IPS-NIHi7 (cell line): ENCODE measurements at regions not wholly inside any gene's neighbourhood (a gene's known extent, or its start where the extent isn't known, plus 50 kb on each side); places are given as distances from the start of the nearest gene placed in this dataset.

Experiments used
- DNase-seq: peaks from one replicate; pipeline ENCODE4 v3.0.0; 2012; ENCODE audit warnings: mixed read lengths; ENCODE audit errors: extremely low spot score

DNA sequence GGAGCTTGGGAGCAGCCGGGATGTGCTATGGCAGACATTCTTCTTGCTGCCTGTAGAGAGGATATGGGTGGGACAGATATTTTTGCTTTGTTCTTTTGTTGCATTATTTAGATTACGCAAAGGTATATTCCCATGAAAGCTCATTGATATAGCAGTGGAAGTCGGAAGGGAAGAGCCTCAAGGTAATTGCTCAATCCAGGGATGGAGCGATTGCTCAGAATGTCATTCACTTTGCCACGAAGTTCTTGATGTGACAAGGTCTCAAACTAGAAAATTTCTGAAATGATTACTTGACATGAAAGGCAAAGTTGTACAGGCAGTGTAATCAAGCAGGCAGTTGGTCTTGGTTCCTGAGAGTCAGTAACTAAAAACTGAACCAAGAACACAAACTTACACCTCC, 615.6 kb upstream of the CDH4 start:
- DNase-seq: no peak

DNA sequence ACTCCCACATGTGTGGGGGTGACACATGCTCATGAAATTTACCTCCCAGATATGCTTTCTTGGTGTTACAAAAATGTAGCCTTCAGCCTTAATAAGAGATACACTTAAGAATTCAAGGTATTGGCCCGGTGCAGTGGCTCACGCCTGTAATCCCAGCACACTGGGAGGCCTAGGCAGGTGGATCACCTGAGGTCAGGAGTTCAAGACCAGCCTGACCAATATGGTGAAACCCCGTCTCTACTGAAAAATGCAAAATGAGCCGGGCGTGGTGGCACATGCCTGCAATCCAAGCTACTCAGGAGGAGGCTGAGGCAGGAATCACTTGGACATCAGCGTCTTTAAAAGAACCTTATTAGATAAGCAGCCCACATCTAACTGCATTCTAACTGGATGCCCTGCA, 614.3 kb upstream of the CDH4 start:
- DNase-seq: no peak

DNA sequence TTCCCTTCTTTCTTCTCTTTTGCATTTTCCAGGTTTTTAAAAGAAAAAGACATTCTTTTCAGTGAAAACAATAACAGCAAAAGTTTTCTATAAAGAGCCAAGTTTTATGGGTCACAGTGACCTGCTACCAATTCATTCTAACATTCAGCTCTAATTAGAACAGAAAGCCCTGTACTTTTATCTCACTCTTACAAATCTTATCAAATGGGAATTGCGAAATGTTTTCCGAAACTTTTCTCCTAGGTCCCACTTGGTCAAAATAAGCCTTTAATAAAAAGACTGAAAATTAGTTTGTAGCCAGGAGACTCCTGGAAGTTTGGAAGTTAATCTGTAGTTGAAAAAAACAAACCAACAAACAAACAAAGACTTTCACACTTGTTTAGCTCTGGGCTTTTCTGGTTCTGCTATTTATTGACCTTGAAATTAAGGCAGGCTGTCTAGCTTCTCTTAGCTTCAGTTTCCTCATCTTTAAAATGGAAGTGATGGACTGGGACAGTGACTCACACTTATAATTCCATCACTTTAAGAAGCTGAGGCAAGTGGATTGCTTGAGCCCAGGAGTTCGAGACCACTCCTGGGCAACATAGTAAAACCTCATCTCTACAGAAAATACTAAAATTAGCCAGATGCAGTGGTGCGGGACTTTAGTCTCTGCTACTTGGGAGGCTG, 613.5 kb upstream of the CDH4 start:
- no peak for DNase-seq

DNA sequence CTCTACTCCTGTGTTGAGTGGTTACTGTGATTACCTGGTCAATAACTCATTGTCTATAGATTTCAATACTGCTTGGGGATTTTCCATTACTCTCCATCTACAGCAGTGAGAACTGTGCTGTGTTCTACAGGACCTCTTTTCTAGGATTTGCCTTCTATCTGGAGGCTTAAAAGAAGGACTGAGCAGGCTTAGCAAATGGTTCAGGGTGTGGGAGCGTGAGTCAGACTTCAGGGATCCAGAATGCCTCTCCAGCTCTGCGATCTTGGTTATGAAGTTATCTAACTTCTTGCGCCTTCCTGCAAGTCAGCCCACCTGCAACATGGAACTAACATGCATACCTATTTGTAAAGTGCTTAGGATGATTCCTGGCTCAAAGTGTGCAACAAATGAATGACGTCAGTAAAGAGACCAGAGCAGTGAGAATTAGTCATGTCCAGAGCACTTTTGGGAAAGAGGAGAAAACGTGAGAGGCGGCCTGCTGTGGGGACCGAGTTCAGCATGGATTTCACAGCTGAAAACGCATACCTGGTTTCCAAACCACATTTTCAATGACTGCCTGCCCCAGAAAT, 610.1 kb upstream of the CDH4 start:
- DNase-seq: no peak

DNA sequence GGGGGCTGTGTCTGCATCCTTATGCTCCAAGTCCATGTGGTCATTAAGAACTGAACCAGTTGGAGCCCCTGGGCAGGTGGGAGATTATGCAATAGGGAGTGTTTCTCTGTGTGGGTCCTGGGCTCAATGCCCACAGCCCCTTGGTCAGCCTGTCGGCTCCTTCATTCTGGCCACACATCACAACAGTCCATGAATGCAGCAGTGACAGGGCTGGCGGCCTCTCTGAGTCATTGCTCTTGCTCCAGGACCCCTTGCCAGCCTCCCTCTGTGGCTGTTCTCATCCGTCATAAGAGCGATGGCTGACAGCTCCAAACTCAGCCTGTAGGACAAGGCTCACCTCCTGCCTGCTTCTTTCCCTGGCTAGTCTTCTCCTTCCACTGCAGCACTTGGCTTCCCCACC, 609.5 kb upstream of the CDH4 start:
- DNase-seq: no peak

DNA sequence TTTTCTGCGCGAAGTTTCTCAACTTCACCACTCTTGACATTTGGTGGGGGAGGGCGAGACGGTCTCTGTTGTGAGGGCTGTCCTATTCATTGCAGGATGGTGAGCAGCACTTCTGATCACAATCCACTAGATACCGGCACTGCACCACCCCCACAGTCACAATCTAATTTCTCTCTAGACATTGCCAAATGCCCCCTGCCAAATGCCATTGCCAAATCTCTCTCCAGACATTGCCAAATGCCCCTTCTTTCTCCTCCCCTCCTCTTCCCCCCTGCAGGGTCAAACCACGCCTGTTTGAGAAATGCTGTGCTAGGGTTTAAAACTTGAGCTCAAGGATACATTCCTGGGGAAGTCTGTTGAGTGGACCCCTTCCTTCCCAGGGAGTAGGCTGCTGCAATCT, 603.5 kb upstream of the CDH4 start:
- no peak for DNase-seq

DNA sequence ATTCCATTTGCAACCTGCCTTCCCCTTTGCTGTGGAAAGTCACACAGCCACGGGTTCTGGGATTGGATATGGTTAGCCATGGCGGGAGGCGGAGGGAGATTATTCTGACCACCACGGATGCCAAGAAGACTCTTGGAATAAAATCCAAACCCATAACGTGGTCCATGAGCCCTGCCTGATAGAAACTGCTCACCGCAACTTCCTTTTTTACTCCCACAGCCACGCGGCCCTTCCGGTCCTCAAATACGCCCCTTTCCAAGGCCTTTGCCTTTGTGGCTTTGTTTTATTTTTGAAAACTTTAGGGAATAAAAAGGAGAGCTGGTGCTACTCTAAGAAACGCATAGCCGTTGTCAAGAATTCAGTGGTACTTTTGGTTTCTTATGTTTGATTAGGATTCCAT, 602.5 kb upstream of the CDH4 start:
- no peak for DNase-seq

DNA sequence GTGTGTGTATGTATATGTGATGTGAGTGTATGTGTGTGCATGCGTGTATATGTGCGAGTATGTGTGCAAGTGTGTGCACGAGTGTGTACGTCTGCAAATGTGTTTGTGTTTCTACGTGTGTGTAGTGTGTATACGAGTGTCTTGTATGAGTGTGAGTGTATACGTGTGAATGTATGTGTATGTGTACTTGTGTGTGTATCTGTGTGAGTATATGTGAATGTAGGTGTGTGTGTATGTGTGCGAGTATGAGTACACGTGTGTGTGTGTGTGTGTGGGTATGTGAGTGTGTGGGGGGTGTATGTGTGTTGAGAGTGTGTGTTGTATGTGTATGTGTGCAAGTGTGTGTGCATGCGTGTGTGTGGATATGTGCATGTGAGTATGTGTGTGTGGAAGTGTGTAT, 602.0 kb upstream of the CDH4 start:
- no peak for DNase-seq

DNA sequence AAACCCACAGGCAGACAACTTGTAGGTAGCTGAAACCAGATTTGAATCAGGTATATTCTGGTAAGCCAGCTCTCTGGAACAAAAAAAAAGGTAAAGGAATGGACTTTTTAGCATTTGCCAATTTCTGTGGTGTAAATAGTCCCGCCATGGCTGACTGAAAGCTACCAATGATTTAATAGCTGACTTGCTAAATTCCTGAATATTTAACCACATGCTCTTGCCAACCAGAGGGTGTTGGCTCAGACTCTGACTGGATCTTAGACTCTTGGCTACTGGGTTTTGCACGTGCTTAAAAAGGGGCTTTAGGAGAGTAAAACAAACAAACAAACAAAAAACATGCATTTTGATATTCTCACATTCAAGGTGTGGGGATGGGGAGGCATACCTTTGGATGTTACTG, 600.0 kb upstream of the CDH4 start:
- DNase-seq: no peak

DNA sequence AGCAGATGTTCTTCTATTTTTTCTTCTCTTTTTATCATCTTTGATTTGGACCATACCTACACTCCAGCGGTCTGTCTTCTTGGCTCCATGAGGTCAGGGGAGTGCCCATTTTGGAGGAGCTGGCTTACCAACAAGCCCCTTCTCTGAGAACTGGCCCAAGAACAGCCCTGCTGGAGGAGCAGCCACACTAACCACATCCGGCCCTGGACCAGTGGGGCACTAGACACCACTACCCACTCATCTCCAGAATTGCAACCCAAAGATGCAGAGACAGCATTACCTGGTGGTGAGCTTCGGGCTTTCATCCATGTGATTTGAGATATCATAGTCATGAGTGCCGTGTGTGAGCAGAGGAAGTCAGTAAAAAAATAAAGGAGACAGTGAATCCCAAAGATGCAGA, 599.4 kb upstream of the CDH4 start:
- DNase-seq: no peak

DNA sequence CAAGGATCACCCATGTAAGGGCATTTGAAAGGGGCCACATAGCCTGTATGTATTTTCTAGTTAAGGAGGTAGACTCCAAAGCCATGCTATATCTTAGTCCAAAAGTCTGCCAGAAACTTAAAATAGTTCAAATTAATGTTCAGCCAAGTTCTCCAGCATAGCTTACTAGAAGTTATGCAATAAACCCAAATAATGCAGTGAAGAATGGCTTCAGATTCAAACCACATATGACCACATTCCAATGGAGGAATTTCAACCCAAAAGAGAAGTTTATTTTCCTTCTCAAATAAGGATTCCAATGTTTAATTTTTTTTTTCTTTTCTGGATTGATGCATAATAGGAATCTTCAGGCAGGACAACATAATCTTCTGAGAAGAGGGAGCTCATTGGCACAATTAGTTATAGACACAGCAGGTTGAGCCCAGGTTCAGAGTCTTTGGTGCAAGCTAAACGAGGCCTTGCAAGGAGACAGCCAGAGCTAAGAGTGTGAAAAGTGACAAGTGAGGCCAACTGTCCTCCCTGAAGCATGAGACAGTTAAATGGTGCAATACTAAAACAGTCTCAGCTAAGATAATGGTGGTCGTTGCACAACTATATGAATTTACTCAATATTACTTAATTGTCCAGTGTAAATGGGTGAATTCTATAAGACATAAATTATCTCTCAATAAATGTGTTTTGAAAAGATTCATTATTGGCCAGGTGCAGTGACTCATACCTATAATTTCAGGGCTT, 598.8 kb upstream of the CDH4 start:
- DNase-seq: no peak

DNA sequence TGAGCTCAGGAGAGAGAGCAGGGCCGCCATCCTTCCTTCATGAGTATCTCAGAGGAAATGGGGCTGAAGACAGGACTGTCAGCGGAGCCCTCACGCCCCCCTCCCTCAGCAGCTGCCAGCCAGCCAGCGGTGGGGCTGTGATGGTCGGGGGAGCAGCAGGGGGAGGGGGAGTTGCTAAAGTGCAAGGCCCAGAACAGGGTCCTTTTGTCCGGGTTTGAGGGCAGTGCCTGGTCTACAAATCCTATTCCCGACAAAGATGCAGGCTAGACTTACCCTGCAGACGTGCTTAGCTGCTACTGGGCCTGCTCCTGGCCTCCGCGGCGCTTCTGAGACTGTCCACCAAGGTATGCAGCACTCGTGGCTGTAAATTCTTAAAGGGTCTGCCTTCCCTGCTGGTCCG, 593.4 kb upstream of the CDH4 start:
- DNase-seq: no peak

DNA sequence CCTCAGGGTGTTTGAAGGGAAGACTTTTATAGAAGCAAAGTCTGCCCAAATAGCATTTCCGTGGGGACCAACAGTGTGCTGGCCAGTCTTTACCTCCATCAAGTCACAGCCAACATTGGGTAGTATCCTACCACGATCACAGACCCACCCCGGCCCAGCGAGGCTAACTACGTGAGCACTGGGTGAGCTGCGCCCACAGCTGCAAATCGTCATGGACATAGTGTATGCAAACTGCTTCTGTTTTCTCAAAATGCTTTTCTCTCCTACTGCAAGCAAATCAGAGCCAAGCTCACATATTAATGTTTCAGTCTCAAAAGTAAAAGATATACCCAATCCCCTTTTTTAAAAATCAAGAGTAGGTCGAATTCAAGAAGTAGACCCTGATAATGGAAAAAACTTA, 592.8 kb upstream of the CDH4 start:
- DNase-seq: no peak

DNA sequence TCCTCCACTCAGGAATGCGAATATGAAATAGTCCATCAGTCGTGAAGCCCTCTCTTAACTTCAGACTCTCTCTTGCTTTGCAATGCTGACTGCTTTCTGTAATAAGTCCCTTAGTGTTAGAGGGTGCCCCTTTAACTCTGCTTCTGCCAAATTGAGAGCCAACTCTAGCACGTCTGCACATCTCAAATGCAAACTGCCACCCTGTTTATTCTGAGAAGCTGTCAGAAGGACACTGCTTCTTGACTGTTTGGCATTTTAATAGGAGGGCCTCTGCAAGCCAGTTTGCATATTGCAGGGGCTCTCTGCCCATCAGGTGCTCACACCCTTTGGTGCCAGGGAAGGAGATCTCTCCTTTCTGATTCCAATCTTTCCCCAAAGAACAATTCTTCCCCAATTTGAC, 589.8 kb upstream of the CDH4 start:
- no peak for DNase-seq

DNA sequence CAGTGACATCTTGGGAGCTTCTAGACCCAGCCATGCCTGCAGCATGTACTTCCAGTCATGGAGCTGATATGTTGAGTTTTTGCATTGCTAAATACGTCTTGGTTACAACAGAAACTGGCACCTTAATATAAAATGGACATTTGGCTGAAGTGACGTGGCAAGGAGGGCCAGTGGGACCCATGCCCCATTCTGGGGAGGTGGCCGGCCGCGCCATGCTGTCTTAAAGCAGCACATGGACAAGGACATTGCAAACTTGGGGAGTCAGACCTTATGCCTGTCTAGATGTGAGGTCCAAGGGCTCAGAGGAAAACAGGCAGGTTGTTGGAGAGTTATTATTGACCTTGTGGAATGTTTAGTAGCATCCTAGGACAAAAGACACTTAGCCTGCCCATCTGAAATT, 588.0 kb upstream of the CDH4 start:
- no peak for DNase-seq

DNA sequence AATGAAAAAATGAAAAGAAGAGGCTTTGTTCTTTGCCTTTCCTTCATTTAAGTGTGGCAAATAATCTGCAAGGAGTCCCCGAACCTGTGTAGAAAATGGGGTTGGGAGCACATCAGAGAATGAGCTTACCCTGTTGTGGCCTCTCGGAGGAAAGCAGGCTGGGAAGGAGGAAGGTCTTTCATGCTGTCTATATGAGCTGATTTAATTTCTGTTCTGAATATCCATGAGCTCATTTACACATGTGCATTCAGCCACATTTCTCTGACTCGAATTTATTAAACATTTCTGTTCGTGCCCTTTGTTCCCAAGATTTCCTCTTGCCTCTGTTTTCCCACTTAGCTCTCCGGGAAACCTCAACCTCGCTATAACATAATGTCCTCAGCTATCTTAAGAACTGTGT, 584.4 kb upstream of the CDH4 start:
- DNase-seq: no peak

DNA sequence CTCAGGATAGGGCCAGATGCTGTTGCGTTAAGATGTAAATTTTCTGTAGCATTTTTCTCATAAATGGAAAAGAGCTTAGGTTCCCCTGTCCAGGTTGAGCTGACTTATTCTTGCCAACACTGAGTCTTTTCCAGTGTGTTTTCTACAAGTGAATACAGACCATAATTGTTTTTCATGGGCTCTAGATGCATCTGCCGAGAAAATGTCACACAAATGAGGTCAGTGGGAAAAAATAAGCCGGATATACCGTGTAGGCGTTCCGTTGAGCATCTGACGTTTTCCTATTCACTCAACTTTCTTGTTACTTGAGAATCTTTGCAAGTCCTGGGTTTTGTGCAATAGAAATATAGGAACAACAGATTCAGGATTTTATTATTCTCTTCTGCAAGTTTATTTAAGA, 582.9 kb upstream of the CDH4 start:
- DNase-seq: no peak

DNA sequence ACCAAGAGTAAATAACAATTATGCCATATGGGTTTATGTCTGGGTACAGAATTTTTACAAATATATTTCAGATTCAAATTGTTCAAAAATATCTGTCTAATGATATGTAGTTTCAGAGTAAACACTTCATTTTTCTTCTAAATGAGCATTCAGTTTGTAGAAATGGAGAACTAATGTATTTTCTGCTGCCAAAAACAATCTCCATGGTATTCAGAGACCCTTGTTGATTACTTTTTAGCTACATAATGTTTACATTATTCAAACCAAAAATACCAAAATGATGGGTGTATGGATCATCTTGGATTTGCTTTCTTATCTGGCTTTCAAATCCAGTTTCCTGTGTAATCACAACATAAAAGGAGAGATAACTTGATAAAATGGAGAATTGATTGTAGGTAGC, 576.0 kb upstream of the CDH4 start:
- DNase-seq: no peak

DNA sequence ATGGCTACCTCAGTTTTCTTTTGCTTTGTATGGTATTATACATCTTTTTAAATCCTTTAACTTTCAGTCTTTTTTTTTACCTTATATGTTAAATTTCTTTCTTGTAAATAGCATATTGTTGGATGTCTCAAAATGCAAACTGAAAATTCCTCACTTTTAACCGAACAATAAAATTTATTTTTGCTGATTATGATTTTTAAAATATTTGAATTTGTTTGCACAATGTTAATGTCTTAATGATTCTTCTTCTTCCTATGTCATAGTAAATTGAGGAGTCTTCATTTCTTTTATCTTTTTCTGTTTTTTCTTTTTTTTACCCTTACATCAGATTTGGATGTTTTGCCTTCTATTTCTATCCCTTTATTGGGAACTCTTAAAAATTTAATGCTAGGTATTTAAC, 574.2 kb upstream of the CDH4 start:
- DNase-seq: no peak

DNA sequence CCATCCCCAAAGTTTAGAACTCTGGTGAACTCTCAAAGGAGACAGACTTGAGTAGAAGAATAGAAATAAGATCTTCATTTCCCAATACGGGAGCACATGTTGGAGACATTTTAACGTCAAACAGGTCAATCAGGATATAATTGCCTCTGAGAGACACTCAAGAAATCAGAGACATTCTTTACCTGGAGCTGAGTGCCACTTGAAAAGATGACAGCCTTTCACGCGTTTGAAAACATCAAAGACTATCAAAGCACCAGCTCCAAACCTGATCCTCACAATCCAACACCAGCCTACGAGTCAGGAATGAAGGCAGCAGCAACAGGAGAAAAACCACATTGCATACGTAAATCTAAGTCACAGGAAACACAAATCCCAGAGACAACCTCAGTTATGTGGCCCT, 571.5 kb upstream of the CDH4 start:
- DNase-seq: no peak

DNA sequence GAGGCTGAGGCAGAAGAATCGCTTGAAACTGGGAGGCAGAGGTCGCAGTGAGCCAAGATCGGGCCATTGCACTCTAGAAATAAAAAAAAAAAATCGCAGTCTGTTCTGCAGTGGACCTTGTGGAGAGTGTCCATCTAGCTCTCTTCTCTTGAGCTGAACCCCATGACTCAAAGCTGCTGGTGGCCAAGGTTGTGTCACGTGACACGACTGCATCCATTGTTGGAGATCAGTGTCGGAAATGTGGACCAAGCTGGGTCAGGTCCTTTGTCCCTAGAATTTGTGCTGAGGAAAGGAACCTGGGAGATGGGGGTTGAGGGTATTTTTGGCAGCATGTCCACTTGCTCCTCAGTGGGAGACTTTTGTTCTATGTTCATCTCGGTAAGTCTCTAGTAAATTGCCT, 564.8 kb upstream of the CDH4 start:
- DNase-seq: no peak

DNA sequence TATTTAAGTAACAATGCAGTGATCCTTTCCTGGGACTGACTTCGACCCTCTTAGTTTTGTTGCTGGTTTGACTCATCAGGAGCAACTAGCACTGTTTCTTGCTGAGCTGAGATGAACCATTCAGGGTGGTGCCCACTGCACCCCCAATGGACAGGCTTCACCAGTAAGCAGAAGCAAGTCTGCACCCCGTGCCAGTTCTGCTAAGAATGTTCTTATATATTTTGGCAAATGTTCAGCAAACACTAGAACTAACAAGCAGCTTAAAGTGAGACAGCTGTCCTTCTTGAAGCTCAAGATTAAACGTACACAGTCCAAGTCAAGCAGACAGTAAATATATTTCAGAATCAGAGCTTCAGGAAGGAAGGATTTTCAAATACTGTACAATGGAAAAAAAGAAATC, 561.3 kb upstream of the CDH4 start:
- DNase-seq: no peak

DNA sequence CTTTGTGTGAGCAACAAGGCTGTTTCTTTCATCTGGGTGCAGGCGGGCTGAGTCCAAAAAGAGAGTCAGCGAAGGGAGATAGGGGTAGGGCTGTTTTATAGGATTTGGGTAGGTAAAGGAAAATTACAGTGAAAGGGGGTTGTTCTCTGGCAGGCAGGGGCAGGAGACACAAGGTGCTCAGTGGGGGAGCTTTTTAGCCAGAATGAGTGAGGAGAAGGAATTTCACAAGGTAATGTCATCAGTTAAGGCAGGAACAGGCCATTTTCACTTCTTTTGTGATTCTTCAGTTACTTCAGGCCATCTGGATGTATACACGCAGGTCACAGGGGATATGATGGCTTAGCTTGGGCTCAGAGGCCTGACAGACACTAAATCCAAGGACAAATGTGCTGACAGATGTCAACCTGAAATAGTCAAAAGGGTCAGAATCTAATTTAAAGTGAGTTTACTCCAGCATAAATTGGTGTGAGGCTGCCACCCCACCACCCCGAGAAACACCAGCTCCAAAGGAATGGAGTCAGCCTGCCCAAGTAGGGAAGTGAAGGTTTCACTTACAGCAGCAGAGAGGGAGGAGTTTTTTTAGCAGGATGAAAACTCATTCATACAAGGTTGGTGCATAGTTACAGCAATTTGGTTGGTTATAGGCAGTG, 560.0 kb upstream of the CDH4 start:
- no peak for DNase-seq
